GM12865 (cell line): ENCODE measurements at regions not wholly inside any gene's neighbourhood (a gene's known extent, or its start where the extent isn't known, plus 50 kb on each side); places are given as distances from the start of the nearest gene placed in this dataset.

ENCODE experiments used
- DNase-seq: peaks from one replicate; pipeline ENCODE4 v3.0.0; 2010; ENCODE audit warnings: low read depth
- H3K4me3 ChIP-seq: 2 replicates; pipeline ENCODE4 v1.5.1; 2011; ENCODE audit warnings: mild to moderate bottlenecking, low read depth, low read length, control low read depth
- CTCF ChIP-seq: IDR thresholded peaks from 2 replicates; pipeline ENCODE4 v1.5.1; 2011; ENCODE audit warnings: low read length, control low read depth, low read depth, inconsistent platforms; ENCODE audit not compliant: insufficient read depth; ENCODE audit errors: missing control alignments

GRCh38 chr13:99855526-99856420 is 115.8 kb downstream of the ZIC5 start:
- H3K4me3 ChIP-seq = no peak overlapping the region
- DNase-seq = no peak

GRCh38 chr13:99854366-99854765 is 117.2 kb downstream of the ZIC5 start:
- H3K4me3 ChIP-seq = no peak overlapping the region
- TF ChIP-seq CTCF = no peak
- no peak for DNase-seq

More at GRCh38 chr13:99855526-99856420, 115.8 kb downstream of the ZIC5 start:
- TF ChIP-seq CTCF = no peak

- TF ChIP-seq CTCF = no peak
- H3K4me3 ChIP-seq = no peak overlapping the region
- DNase-seq = no peak
Observed at GRCh38 chr13:99847318-99847750, 124.2 kb downstream of the ZIC5 start.

GRCh38 chr13:99845161-99845874 is 126.2 kb downstream of the ZIC5 start:
- TF ChIP-seq CTCF = no peak
- H3K4me3 ChIP-seq = no peak overlapping the region
- DNase-seq = no peak

GRCh38 chr13:99844421-99844820 is 127.1 kb downstream of the ZIC5 start:
- TF ChIP-seq CTCF = no peak
- no peak overlapping the region for H3K4me3 ChIP-seq
- no peak for DNase-seq

- no peak for DNase-seq
- no peak overlapping the region for H3K4me3 ChIP-seq
- TF ChIP-seq CTCF = no peak
Observed at GRCh38 chr13:99843872-99844271, 127.7 kb downstream of the ZIC5 start.
